HepG2 (cell line): ENCODE measurements at regions not wholly inside any gene's neighbourhood (a gene's known extent, or its start where the extent isn't known, plus 50 kb on each side); places are given as distances from the start of the nearest gene placed in this dataset.

Experiments used
- NR2F1 ChIP-seq, 2 experiments: fragments of 450-650 bp in 1 of 2; formaldehyde crosslinking in 1 of 2; IDR thresholded peaks; 2 replicates each; pipeline versions ENCODE4 v1.5.0 to v1.6.1; 2016 to 2020; ENCODE audit warnings: mild to moderate bottlenecking in 1 of 2, missing compliant biosample characterization in 1 of 2, missing genetic modification reagents in 1 of 2, moderate library complexity in 1 of 2
- TCF7 ChIP-seq: sonication (generic); IDR thresholded peaks from 2 replicates; pipeline ENCODE4 v1.6.1; 2016; ENCODE audit warnings: antibody characterized with exemption, low read depth
- TCF7L2 ChIP-seq: IDR thresholded peaks from 2 replicates; pipeline ENCODE4 v1.6.1; 2011; ENCODE audit warnings: mild to moderate bottlenecking, low read depth, low read length, moderate library complexity
- YEATS2 ChIP-seq: sonication (generic); formaldehyde crosslinking; IDR thresholded peaks from 2 replicates; pipeline ENCODE4 v1.4.0; 2020; ENCODE audit warnings: missing genetic modification reagents, borderline replicate concordance
- ZNF430 ChIP-seq: sonication (generic); formaldehyde crosslinking; IDR thresholded peaks from 2 replicates; pipeline ENCODE4 v1.9.0; 2021; ENCODE audit warnings: mild to moderate bottlenecking, missing genetic modification reagents

GRCh38 chr18:24987303-24988252 is 364.4 kb downstream of the ZNF521 start:
- no peak for TF ChIP-seq TCF7
- no peak for TF ChIP-seq YEATS2 (CRISPR knock-in tag)
- no peak for TF ChIP-seq NR2F1 (CRISPR knock-in tag; IDR thresholded peaks at IDR 0.05)
- no peak for TF ChIP-seq ZNF430 (CRISPR knock-in tag)
- no peak for TF ChIP-seq TCF7L2
